DMS 273 (cell line): ENCODE measurements at regions not wholly inside any gene's neighbourhood (a gene's known extent, or its start where the extent isn't known, plus 50 kb on each side); places are given as distances from the start of the nearest gene placed in this dataset.
"Not testable (repeated sequence)": the region's sequence is repeated elsewhere in the genome, so short reads cannot be mapped to it uniquely, and the experiment has no call there.

Experiments
- DNase-seq: peaks from one replicate; lab custom pipeline; 2025; ENCODE audit not compliant: unreplicated experiment; lab: John Stamatoyannopoulos, UW

- DNase-seq = no peak
Measured at GRCh38 chr6:6997263-6998193, 110.2 kb upstream of the RREB1 start.

- DNase-seq = no peak
Measured at GRCh38 chr6:6998194-6998569, 109.6 kb upstream of the RREB1 start.

GRCh38 chr6:7000825-7001777 is 106.7 kb upstream of the RREB1 start:
- DNase-seq = no peak

DNA sequence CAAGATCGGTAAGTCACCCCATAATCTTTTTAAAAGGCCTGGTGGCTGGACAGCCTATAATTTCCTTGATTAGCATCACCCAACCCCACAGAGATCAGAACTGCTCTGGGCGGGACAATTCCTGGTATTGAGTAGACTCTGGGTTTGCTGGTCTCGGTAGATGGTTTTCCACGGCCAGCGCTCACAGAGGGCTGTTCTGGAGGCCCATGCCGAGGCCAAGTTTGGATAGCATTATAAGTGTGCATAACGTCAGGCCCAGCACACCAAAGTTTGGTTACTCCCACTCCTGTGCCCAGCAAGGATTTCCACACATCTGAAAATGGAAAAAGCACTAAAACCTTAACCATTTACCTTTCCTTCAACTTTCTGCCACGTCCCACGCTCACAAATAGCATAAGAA is 104.7 kb upstream of the RREB1 start:
- DNase-seq = no peak

GRCh38 chr6:7004581-7005297 is 103.0 kb upstream of the RREB1 start:
- no peak for DNase-seq

- DNase-seq = no peak
Measured at GRCh38 chr6:7006515-7007191, 101.1 kb upstream of the RREB1 start.

- no peak for DNase-seq
Measured at GRCh38 chr6:7008451-7008988, 99.2 kb upstream of the RREB1 start.

DNA sequence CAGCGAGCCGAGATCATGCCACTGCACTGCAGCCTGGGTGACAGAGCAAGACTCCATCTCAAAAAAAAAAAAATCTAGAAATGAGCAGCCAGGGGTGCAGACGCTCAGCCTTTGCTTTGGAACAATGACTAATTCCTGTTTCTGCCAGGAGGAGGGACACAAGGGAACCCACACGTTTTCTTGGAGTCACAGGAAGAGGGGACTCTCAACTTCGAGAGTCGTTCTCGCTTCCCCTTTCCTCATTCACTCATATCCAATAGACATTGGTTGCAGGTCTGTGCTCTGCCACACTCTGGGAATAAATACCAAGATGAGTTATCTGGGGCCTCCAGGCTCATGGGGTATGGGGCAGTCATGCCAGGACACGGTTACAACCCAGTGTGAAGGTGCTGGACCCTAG is 91.5 kb upstream of the RREB1 start:
- no peak for DNase-seq

GRCh38 chr6:7021301-7021700 is 86.5 kb upstream of the RREB1 start:
- no peak for DNase-seq

- no peak for DNase-seq
Measured at GRCh38 chr6:7025861-7026260, 81.9 kb upstream of the RREB1 start.

- not testable (repeated sequence) for DNase-seq
Measured at GRCh38 chr6:7028963-7029362, 78.8 kb upstream of the RREB1 start.

- not testable (repeated sequence) for DNase-seq
Measured at GRCh38 chr6:7030968-7031367, 76.8 kb upstream of the RREB1 start.

GRCh38 chr6:7033202-7033601 is 74.6 kb upstream of the RREB1 start:
- DNase-seq = no peak

GRCh38 chr6:7034055-7034454 is 73.7 kb upstream of the RREB1 start:
- no peak for DNase-seq

DNA sequence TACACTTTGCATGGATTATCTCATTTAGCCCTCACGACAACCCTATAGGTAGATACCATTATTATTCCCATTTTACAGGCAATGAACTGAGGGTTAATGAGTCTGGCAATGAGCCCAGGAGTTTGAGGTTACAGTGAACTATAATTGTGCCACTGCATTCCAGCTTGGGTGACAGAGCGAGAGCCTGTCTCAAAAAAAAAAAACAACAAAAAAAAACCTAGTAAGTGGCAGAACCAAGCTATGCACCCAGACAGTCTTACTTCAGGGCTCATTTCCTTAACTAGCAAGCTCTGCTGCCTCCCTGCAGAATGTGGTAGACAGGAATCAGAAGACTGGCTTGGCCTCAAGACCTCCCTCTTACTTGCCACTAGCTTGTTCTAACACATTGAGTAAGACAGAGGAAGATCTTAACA is 71.9 kb upstream of the RREB1 start:
- DNase-seq = no peak

DNA sequence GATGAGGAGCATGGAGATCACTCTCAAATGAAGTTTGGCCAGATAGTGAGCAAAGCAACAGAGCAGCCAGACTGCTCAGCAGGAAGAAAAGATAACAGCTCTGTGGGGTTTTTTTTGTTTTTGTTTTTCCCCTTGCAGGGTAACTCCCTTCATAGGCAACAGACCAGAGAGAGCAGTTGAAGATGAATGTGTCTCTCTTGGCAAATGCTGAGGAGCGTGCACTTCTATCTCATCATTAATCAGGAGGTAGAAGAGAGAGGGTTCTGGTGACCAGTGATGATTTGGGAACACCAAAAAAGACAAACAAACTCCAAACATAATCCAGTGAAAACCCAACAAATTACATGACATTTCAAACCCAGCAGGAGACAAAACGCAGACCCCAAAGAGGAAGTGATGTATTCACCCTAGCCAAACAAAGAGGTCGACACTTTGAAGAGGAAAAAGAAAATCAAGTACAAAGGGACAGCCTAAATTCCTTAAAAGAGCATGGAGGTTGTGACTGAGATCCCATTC is 66.2 kb upstream of the RREB1 start:
- no peak for DNase-seq

- no peak for DNase-seq
Measured at GRCh38 chr6:7042056-7042653, 65.6 kb upstream of the RREB1 start.

GRCh38 chr6:7042654-7043545 is 64.9 kb upstream of the RREB1 start:
- peak; percentile 42 for DNase-seq

- peak; percentile 58 for DNase-seq
Measured at GRCh38 chr6:7045331-7045730, 62.4 kb upstream of the RREB1 start.
